ENCODE measurements at regions not wholly inside any gene's neighbourhood (a gene's known extent, or its start where the extent isn't known, plus 50 kb on each side); places are given as distances from the start of the nearest gene placed in this dataset.

DNA sequence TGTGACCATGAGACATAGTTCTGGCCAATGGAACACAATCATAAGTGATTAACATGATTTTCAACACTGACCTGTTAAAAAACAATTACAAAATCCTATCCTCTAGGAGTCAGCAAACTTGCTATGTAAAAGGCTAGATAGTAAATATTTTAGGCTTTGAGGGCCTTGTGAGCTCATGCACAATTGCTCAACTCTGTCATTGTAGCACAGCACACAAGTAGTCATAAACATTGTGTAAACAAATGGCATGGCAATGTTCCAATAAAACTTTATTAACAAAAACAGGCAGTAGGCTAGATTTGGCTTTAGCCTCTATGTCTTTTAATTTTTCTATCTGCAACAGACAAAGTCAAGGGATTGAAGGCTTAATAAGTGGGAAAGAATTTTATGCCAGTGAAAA lies 350.7 kb downstream of the C12orf50 start:
- TF ChIP-seq EZH2 (IDR thresholded peaks at IDR 0.05; ENCODE audit: insufficient read depth, poor library complexity, severe bottlenecking) (no peak), EZH2phosphoT487 (IDR thresholded peaks at IDR 0.05; ENCODE audit: insufficient read depth, low read depth) (no peak)
